IMR-90 (cell line): ENCODE measurements at regions not wholly inside any gene's neighbourhood (a gene's known extent, or its start where the extent isn't known, plus 50 kb on each side); places are given as distances from the start of the nearest gene placed in this dataset.

Experiments
- ATAC-seq: fragments of 200-7000 bp; cut with Tn5 transposase; 2 replicates; pipeline ENCODE4 v1.9.1; 2020; ENCODE audit warnings: low read depth, mild to moderate bottlenecking, moderate library complexity
- BruUV-seq: library from RNA; stranded (reverse); fragments of 400-500 nt; replicated peaks from 2 replicates; lab custom pipeline; 2021; lab: Mats Ljungman, UMichigan
- CTCF ChIA-PET: fragments of 300-600 bp; formaldehyde crosslinking; extraction: SDS; loops from one replicate; lab custom pipeline; 2021; ENCODE audit warnings: antibody characterized with exemption; lab: Yijun Ruan, JAX
- POLR2A ChIA-PET: fragments of 300-600 bp; sonication (Branson Sonifier 250); formaldehyde crosslinking; loops from one replicate; lab custom pipeline; 2022; ENCODE audit warnings: antibody characterized with exemption; ENCODE audit not compliant: unreplicated experiment; lab: Charles Lee
- DNase-seq: peaks from one replicate; pipeline ENCODE4 v3.0.0; 2013
- H2AFZ ChIP-seq: replicated peaks from 2 replicates; pipeline ENCODE3; 2013; ENCODE audit warnings: low read length, mild to moderate bottlenecking; ENCODE audit not compliant: poor library complexity
- H2AK5ac ChIP-seq: 2 replicates; pipeline ENCODE4 v1.6.1; 2013; ENCODE audit warnings: low read depth, low read length, inconsistent platforms
- H2AK9ac ChIP-seq: replicated peaks from 2 replicates; pipeline ENCODE3; 2013; ENCODE audit warnings: mild to moderate bottlenecking, low read depth, low read length, moderate library complexity; ENCODE audit not compliant: poor library complexity
- H2BK120ac ChIP-seq: 2 replicates; pipeline ENCODE4 v1.6.1; 2013; ENCODE audit warnings: low read depth, low read length, inconsistent platforms
- H2BK15ac ChIP-seq: 3 replicates; pipeline ENCODE4 v1.6.1; 2013; ENCODE audit warnings: low read depth, low read length, inconsistent platforms
- H2BK20ac ChIP-seq: 2 replicates; pipeline ENCODE4 v1.6.1; 2013; ENCODE audit warnings: low read depth, mild to moderate bottlenecking, inconsistent platforms, low read length, moderate library complexity
- H2BK5ac ChIP-seq: 2 replicates; pipeline ENCODE4 v1.6.1; 2013; ENCODE audit warnings: mild to moderate bottlenecking, low read depth, low read length, inconsistent platforms; ENCODE audit not compliant: poor library complexity, severe bottlenecking
- H3K14ac ChIP-seq: replicated peaks from 2 replicates; pipeline ENCODE4 v1.6.1; 2013; ENCODE audit warnings: low read depth, low read length, inconsistent platforms
- H3K18ac ChIP-seq: 2 replicates; pipeline ENCODE4 v1.6.1; 2013; ENCODE audit warnings: low read depth, low read length, control low read depth
- H3K23ac ChIP-seq: 2 replicates; pipeline ENCODE4 v1.6.1; 2013; ENCODE audit warnings: low read depth, low read length, inconsistent platforms
- H3K27ac ChIP-seq: 2 replicates; pipeline ENCODE4 v1.5.1; 2013; ENCODE audit warnings: mild to moderate bottlenecking, control low read depth, low read length; ENCODE audit not compliant: insufficient read depth
- H3K27me3 ChIP-seq: 2 replicates; pipeline ENCODE4 v1.6.1; 2013; ENCODE audit warnings: low read length; ENCODE audit not compliant: control insufficient read depth, insufficient read depth
- H3K36me3 ChIP-seq: 2 replicates; pipeline ENCODE4 v1.6.1; 2013; ENCODE audit warnings: low read length, mixed read lengths; ENCODE audit not compliant: control insufficient read depth, insufficient read depth
- H3K4ac ChIP-seq: 2 replicates; pipeline ENCODE4 v1.6.1; 2013; ENCODE audit warnings: low read depth, low read length, inconsistent platforms
- H3K4me1 ChIP-seq: 2 replicates; pipeline ENCODE4 v1.6.1; 2013; ENCODE audit warnings: low read length, mixed read lengths; ENCODE audit not compliant: control insufficient read depth, insufficient read depth
- H3K4me2 ChIP-seq: 2 replicates; pipeline ENCODE4 v1.6.1; 2013; ENCODE audit warnings: low read depth, mild to moderate bottlenecking, control low read depth, low read length, moderate library complexity
- H3K4me3 ChIP-seq: 2 replicates; pipeline ENCODE4 v1.5.1; 2013; ENCODE audit warnings: low read depth, mild to moderate bottlenecking, control low read depth, low read length, moderate library complexity; ENCODE audit not compliant: insufficient read depth
- H3K56ac ChIP-seq: 2 replicates; pipeline ENCODE4 v1.6.1; 2013; ENCODE audit warnings: low read length, inconsistent platforms; ENCODE audit not compliant: insufficient read depth; ENCODE audit errors: extremely low read depth
- H3K79me1 ChIP-seq, 2 experiments: 2 replicates each; pipeline ENCODE4 v1.6.1; 2013; ENCODE audit warnings: low read length in 2 of 2, inconsistent platforms in 1 of 2, low read depth in 1 of 2
- H3K9ac ChIP-seq: 2 replicates; pipeline ENCODE4 v1.6.1; 2013; ENCODE audit warnings: low read depth, low read length, control low read depth
- H3K9me1 ChIP-seq: 2 replicates; pipeline ENCODE4 v1.6.1; 2013; ENCODE audit warnings: low read length, inconsistent platforms; ENCODE audit not compliant: insufficient read depth
- H3K9me3 ChIP-seq: 2 replicates; pipeline ENCODE4 v1.6.1; 2013; ENCODE audit warnings: low read length; ENCODE audit not compliant: control insufficient read depth, insufficient read depth
- H4K20me1 ChIP-seq: 2 replicates; pipeline ENCODE4 v1.6.1; 2013; ENCODE audit warnings: low read length, inconsistent platforms; ENCODE audit not compliant: insufficient read depth
- H4K5ac ChIP-seq: 2 replicates; pipeline ENCODE4 v1.6.1; 2013; ENCODE audit warnings: mild to moderate bottlenecking, low read depth, low read length, control low read depth
- H4K8ac ChIP-seq, 2 experiments: 2 replicates each; pipeline ENCODE4 v1.6.1; 2013; ENCODE audit warnings: low read depth in 2 of 2, low read length in 2 of 2, control low read depth in 1 of 2, inconsistent platforms in 1 of 2
- H4K91ac ChIP-seq: 2 replicates; pipeline ENCODE4 v1.6.1; 2013; ENCODE audit warnings: low read depth, low read length, inconsistent platforms; ENCODE audit not compliant: insufficient read depth
- CEBPB ChIP-seq: IDR thresholded peaks from 2 replicates; pipeline ENCODE4 v1.6.1; 2012; ENCODE audit warnings: low read depth, low read length, improper control_type of control experiment
- CHD1 ChIP-seq: IDR thresholded peaks from 2 replicates; pipeline ENCODE4 v1.6.1; 2012; ENCODE audit warnings: low read depth, low read length, improper control_type of control experiment
- MAFK ChIP-seq: IDR thresholded peaks from 2 replicates; pipeline ENCODE4 v1.6.1; 2012; ENCODE audit warnings: low read depth, low read length, improper control_type of control experiment
- WGBS, 2 experiments: methylation state at CpG; one replicate each; pipeline versions ENCODE4 v1.1.5 to v1.1.7; 2013; ENCODE audit warnings: missing lambda C conversion rate in 2 of 2; ENCODE audit not compliant: insufficient read length in 1 of 2; ENCODE audit errors: extremely low coverage in 2 of 2; 5-methylcytosine and 5-hydroxymethylcytosine counted together
- dilution Hi-C: fragments of 300-500 bp; cut with HindIII; formaldehyde crosslinking; loops from one replicate; pipeline ENCODE4 v1.14.3; 2018; ENCODE audit warnings: low sequenced_read_pairs; ENCODE audit not compliant: unreplicated experiment
- in situ Hi-C: fragments of 300-500 bp; cut with MboI; formaldehyde crosslinking; loops from 3 replicates; pipeline ENCODE4 v1.14.3; 2019; ENCODE audit warnings: low sequenced_read_pairs, inconsistent platforms, mixed read lengths
- intact Hi-C: fragments of 100-400 bp; cut with micrococcal nuclease; formaldehyde crosslinking; loops from 2 replicates; pipeline ENCODE4 v1.10.0; 2022

DNA sequence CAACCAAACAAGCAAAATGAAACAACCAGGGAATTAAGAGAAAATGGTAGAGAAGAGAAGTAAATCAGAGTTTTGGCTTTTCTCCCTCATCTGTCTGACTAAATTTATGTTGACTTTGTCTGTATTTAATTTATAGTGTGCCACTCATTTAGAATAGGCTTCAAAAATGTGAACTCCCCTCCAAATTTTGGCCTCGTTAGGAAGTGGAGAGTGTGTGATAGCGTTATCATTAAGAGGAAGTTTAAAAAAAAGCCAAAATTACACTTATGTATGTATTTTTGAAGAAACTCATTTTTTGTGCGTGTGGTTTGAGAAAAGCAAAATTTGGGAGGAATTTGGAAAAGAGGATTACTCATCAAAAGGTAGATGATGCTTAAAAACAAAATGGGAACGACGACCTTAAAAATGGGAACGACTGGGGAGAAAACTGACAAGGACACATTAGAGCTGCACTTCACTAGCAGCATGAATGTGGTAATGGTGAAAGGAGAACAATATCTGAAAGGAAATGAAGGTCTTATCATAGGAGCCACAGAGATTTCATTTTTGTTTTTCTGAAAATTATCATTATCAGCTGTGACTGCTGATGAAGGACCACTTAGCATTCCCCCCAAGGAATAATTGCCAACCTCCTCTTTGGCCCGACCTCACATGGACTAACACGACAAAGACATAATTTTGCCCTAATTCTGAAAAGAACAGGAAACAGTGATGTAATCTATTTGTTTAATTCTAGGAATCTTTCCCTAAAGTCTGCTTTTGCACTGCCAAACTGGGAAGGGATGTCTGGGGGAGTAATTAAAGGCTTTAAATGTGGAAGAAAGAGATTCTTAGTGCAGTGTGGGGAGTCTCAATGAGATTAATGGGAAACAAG, 163.2 kb upstream of the P2RY1 start:
- H2BK120ac ChIP-seq, result no peak overlapping the region
- no peak overlapping the region for H3K27ac ChIP-seq
- H3K56ac ChIP-seq, result no peak overlapping the region
- no peaks in the 10 kb centered on the region for H3K9me1 ChIP-seq
- ATAC-seq (no peak), DNase-seq (no peak)
- no TSS peak for BruUV-seq
- no peak overlapping the region for H3K23ac ChIP-seq
- no peak overlapping the region for H2BK20ac ChIP-seq
- no peaks in the 10 kb centered on the region for H3K27me3 ChIP-seq
- H3K14ac ChIP-seq, result no peak overlapping the region
- CTCF ChIA-PET, result no interaction called here
- H3K4ac ChIP-seq, result no peak overlapping the region
- TF ChIP-seq CHD1, result no peak
- TF ChIP-seq MAFK, result no peak
- no peak for TF ChIP-seq CEBPB
- no peaks in the 10 kb centered on the region for H3K9me3 ChIP-seq
- intact Hi-C loops (no loop called here), in situ Hi-C loops (no loop called here), dilution Hi-C loops (no loop called here)
- POLR2A ChIA-PET, result no interaction called here
- H2AFZ ChIP-seq, result no peak overlapping the region
- H3K18ac ChIP-seq, result no peak overlapping the region
- H4K5ac ChIP-seq, result no peak overlapping the region
- H2BK5ac ChIP-seq, result no peak overlapping the region
- no peaks in the 10 kb centered on the region for H3K4me1 ChIP-seq
- H3K79me1 ChIP-seq, result no peaks in the 10 kb centered on the region
- no peak overlapping the region for H2AK5ac ChIP-seq
- H3K9ac ChIP-seq, result no peak overlapping the region
- no peak overlapping the region for H3K4me2 ChIP-seq
- H3K36me3 ChIP-seq, result no peaks in the 10 kb centered on the region
- H2BK15ac ChIP-seq, result no peak overlapping the region
- H2AK9ac ChIP-seq, result no peak overlapping the region
- H4K91ac ChIP-seq, result no peak overlapping the region
- no CpG with 5 or more reads among the region's 8 CpGs for WGBS, 2 experiments
- H4K20me1 ChIP-seq, result no peaks in the 10 kb centered on the region
- no peak overlapping the region for H4K8ac ChIP-seq
- H3K4me3 ChIP-seq, result no peak overlapping the region
